Cardiac fibroblast (primary cell): ENCODE measurements at regions not wholly inside any gene's neighbourhood (a gene's known extent, or its start where the extent isn't known, plus 50 kb on each side); places are given as distances from the start of the nearest gene placed in this dataset.

Experiments
- DNase-seq, 2 donors: peaks; one replicate each; pipeline versions ENCODE4 v3.0.0 to v3.0.0-alpha.2; 2010; ENCODE audit warnings: low read depth in 2 of 2
- H3K4me3 ChIP-seq, 2 donors: replicated peaks in 1 of 2; 1 replicate in 1 of 2; 2 replicates in 1 of 2; pipeline ENCODE4 v1.5.1; 2011; ENCODE audit warnings: low read depth in 2 of 2, low read length in 2 of 2, mild to moderate bottlenecking in 2 of 2, moderate library complexity in 1 of 2
- CTCF ChIP-seq: IDR thresholded peaks from one replicate; pipeline ENCODE4 v1.5.1; 2011; ENCODE audit warnings: low read depth, mild to moderate bottlenecking, low read length, inconsistent platforms

DNA sequence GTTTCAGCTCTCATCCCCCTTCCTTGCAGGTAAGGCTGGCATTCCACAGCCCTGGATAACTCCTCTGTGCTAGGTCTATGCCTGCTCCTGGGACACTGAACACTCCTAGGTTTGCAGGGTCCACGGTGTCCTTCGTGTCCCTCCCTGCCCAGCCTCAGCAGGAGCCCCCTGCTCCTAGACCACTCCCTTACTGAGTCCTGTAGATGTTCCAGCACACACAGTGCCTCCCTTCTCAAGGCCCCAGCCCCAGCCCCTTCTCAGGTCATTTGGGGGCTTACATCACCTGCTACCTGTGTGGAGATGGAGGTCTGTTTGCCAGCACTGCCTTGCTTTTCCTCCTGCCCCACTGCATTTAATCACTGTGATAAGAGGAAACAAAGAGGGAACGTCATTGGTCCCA is 146.4 kb upstream of the TNP1 start:
- DNase-seq, result no peak
- no peak for TF ChIP-seq CTCF
- H3K4me3 ChIP-seq, result no peak overlapping the region

GRCh38 chr2:217004656-217005055 is 144.8 kb upstream of the TNP1 start:
- TF ChIP-seq CTCF, result no peak
- no peak for DNase-seq
- no peak overlapping the region for H3K4me3 ChIP-seq

- DNase-seq, result no peak
- no peak overlapping the region for H3K4me3 ChIP-seq
- no peak for TF ChIP-seq CTCF
Measured at GRCh38 chr2:217001740-217002139, 141.9 kb upstream of the TNP1 start.

GRCh38 chr2:217000406-217000805 is 140.5 kb upstream of the TNP1 start:
- H3K4me3 ChIP-seq, result no peak overlapping the region
- no peak for DNase-seq
- TF ChIP-seq CTCF, result no peak

DNA sequence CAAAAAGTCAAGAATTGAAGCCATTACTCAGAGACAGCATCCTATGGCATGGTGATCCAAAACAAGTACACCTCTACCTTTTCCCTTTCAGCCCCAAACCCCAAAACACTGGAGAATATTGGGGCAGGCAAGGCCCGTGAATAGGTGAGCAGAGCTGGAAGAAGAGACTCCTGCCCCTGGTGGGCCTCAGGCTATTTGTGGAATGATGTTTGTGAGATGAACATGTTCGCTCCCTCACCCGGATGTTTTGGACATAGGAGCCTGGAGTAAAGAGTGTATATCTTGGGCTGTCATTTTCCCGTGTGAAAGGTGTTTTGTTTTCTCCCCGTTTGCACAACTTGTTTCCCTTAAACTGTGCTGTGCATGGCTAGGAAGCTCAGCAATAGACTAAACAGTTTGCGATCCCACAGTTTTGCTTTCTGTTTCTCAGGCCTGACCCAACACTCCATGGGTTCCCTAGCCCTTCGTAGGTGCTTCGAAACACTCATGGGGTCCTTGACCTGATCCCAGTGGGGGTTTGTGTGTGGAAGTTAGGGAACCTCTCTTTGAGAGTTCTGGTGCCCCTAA is 136.5 kb upstream of the TNP1 start:
- H3K4me3 ChIP-seq, result no peak overlapping the region
- no peak for TF ChIP-seq CTCF
- no peak for DNase-seq

DNA sequence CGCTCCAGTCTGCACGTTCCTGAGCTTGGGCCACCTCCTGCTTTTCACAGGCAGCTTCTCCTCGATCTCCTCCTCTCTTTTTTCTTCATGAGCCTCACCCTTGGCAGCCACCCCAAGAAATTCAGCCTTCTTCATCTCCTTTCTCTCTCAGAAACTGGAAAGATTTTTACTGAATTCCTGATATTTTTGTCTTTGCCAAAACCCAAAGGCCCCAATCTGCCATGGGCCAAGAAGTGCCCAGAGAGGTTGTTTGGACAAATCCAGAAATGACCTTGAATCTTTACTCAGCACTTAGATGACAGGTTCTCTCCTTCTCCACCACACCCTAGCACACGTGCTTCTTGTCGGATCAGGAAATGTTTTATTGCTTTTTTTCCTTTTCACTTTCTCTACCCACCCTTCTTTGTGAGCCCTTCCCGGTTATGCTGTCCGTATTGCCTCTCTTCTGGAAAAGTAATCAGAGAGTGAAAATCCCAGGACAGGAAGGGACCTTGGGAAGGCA is 134.5 kb upstream of the TNP1 start:
- DNase-seq, result no peak
- no peak overlapping the region for H3K4me3 ChIP-seq
- no peak for TF ChIP-seq CTCF
